Activated CD8-positive, alpha-beta memory T cell treated with anti-CD3 and anti-CD28 coated beads for 4 hours (primary cell): ENCODE measurements at regions not wholly inside any gene's neighbourhood (a gene's known extent, or its start where the extent isn't known, plus 50 kb on each side); places are given as distances from the start of the nearest gene placed in this dataset.
"Not testable (repeated sequence)": the region's sequence is repeated elsewhere in the genome, so short reads cannot be mapped to it uniquely, and the experiment has no call there.

Source experiments
- DNase-seq, 2 donors: peaks; one replicate each; pipeline ENCODE4 v3.0.0-alpha.2; 2020; ENCODE audit warnings: low read depth in 2 of 2

DNA sequence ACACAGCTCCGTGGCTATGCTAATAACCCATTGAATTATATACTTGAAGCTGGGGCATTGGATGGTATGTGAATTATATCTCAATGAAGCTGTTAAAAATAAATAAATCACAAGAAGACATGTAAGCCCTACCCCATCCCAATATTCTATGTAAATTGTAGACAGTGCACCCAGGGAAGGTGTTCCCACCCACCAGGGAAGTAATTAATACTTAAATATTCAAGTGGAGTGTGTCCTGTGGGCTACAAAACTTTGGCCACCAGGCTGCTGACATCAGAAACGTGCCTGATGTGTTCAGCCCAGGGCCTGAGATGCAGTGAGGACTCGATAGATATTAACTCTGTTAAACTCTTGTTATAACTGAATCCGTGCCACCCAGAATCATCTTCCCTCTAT, 240.4 kb upstream of the RREB1 start:
- DNase-seq: no peak

DNA sequence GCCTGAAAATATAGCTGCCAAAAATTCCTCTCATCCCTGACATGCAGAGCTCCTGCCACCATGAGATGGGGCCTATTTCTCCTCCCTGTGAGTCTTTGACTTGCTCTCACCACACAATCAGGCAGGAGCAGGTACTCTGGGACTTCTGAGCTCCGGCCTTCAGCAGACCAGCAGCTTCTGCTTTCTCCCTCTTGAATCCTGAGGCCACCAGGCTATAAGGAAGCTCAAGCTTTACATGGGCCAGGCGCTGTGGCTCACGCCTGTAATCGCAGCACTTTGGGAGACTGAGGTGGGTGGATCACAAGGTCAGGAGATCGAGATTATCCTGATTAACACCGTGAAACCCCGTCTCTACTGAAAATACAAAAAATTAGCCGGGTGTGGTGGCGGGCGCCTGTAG, 238.7 kb upstream of the RREB1 start:
- DNase-seq: no peak

DNA sequence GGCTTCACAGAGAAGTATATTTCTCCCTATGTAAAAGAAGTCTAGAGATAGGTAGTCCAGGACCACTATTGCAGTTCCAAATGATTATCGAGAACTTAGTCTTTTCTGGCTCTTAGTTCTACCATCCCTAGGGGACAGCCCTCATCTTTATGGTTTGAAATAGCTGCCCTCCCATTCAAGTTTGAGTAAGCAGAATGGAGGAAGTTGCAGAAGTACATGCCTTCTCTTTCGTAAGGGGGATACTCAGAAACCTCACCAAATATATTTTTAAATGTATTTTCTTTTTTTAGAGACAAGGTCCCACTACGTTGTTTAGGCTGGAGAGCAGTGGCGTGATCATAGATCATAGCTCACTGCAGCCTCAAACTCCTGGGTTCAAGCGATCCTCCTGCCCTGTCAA, 236.8 kb upstream of the RREB1 start:
- DNase-seq: no peak

DNA sequence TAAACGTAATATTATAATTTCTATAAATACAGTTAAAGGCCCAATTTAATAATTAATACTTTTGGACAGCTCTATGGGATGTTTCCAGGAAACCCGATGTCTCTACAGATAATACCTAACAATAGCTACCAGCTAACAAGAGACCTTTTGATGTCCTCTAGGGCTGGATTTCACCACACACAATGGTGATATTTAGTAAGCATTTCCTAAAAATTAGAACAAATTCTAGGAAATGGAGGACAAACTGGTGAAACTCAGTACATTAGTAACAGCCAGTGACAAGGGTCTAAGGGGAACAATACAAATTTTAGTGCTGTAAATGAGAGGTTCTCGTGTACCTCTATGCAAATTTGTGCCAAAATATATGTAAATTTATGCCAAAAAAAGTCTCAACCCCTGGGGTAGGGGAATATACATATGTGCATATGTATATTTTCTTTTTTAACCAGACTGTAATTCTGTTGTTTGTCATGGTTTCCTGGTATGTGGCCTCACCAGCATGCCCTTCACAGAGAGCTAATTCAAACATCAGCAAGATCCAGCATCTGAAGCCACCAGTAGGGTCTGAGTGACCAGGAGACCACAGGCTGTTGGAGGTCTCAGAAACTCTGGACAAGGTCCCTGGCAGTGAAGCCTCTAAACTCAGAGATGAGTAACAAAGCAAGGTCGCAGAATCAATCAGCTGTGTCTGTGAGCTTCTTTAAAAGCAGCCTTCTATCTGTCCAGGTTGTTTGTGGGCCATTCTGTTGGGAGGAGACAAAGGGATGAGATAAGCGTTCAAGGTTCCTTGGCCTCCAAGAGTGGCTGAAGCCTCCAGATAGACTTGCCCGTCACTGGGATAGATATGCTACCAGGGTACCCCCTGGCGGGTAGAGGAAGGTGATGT, 235.1 kb upstream of the RREB1 start:
- no peak for DNase-seq

DNA sequence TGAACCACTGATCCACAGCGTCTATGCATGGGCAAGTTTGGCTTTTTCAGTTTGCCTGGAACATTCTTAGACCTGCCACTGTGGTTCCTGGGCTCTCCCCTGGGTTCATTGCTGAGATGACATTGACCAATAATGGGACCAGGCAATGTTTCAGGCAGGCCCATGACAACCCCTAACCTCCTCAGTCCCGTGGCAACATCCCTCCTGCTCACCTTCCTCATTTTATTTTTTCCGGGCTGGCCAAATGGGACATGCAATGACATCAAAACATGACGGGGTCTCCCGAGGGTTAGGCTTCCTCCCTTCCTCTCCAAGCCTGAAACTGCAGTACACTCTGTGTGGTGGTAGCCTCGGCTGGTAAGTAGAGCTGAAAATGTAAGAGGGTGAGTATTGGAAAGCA, 234.0 kb upstream of the RREB1 start:
- no peak for DNase-seq

DNA sequence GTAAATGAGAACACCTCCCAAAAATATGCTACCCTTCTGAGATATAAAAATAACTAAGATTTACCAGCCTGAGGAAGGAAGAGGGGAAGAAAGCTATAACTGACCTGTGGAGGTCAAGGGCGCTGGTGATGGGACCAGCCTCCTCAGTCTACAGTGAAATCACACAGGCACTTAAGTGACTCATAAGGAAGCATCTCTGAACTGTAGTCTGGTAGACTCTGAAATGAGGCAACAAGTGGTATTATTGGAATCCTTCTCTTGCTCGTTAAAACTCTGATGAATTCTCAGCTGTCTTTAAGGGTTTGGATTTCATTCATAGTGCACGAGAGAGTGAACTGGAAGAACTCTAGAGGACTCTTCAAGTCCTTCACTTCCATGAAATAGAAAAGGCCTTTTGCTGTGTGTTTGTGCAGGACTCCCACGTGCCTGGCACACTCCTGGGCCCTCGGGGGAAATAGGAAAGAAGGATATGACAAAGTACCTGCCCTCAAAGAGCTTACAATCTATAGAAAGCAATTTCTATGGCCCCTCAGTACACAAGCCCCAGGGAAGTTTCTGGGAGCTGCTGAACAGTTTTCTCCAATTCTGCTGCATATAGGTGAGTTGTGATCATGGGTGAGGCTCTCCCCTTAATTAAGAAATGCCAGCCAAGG, 231.8 kb upstream of the RREB1 start:
- no peak for DNase-seq

DNA sequence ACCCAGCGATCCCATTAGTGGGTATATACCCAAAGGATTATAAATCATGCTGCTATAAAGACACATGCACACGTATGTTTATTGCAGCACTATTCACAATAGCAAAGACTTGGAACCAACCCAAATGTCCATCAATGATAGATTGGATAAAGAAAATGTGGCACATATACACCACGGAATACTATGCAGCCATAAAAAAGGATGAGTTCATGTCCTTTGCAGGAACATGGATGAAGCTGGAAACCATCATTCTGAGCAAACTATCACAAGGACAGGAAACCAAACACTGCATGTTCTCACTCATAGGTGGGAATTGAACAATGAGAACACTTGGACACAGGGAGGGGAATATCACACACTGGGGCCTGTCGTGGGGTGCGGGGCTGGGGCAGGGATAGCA, 230.0 kb upstream of the RREB1 start:
- DNase-seq: not testable (repeated sequence)

DNA sequence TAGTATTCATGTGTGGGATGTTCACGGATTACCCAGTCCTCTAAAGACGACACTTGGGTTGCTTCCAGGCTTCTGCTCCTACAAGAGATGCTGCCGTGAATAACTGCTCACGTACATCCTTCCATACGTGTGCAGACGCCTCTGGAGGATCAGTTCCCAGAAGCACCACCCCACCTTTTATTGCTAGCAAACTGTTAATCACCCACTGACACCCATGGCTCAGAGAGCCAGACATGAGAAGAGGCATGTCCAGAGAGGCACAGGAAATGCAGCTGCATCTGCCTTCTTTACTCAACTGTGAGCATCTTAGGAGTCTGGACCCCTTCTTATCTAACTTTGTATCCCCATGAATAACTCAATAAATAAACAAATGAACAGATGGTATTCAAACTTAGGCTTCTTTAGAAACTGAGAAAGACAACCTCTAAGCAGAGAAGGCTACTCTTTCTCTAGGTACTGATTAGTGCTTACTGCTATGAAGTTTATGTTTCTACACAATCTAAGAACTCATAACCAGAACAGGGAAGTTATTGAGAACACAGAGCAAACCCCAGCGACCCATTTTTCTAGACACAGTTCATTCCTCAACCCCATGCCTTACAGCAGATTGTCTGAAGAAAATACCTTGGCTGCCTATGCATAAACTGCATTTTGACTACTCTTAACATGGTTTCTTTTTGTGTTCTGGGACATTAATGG, 228.7 kb upstream of the RREB1 start:
- no peak for DNase-seq

DNA sequence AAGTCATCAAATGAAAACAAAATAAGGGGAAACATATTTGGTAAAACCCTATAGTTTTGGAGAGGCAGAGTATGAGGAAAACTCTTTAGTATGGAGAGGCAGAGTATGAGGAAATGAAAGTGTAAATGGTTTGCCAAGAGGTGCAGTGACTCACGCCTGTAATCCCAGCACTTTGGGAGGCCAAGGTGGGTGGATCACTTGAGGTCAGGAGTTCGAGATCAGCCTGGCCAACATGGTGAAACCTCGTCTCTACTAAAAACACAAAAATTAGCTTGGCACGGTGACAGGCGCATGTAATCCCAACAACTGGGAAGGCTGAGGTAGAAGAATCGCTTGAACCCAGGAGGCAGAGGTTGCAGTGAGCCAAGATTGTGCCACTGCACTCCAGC, 228.2 kb upstream of the RREB1 start:
- DNase-seq: not testable (repeated sequence)

DNA sequence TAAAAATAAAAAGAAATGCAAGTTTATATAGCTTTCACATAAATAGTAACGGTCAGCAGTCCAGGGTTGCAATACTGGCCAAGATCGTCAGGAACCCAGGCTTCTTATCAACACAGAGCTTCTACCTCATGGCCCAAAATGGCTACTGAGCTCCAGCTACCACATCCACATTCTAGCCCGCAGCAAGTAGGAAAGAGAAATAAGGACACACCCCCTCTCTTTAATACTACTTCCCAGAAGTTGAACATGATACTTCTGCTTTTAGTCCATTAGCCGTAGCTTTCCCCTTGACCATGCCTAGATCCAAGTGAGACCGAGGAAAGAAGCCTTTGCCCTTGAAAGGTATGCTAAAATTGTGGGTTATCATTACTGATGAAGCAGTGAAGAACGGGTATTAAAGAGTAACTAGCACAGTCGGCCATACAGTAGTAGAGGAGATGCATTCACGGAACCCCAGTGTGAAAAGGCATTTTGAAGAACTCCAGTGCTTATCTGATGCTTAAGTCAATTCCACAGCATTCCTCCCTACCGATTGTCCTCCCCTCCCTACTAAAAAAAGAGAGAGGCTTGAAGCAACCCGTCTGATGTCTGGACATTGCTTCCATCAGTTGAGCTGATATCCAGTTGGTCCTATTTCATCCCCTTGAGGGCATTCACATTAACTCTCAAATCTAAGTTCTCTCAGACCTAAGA, 226.9 kb upstream of the RREB1 start:
- DNase-seq: no peak

DNA sequence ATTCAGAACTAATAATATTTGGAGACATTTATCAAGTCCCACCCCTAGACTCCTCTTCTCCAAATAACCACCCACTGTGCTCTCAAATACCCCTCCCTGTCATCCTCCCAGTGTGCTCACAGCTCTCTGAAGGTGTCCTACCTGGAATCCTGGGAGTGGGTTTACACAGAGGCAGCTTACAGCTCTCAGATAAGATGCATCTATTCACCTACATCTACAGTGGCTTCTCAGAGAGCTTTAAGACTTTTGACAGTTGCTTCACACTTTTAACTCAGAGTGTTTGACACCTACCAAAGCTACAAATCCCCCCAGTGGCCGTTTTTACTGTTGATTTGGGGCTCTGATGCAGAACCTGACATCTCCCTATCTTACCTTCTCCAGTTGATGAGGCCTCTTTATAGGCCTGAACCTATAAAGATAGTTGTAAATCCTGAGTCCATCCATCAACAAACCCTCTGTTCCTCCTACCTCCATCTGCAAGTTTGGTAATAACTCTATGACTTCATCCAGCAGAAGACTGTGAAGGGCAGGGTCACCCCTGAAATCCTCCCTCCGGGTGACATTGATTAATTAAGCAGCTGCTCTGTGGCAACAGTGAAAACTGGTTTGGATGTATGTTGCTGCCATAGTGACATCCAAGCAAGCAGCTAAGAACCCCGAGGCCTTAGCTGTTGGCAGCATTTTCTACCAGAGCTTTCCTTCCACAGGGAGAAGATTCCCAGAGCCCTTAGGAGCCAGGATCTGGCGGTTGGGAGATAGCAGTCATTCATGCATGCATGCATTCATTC, 226.1 kb upstream of the RREB1 start:
- no peak for DNase-seq

DNA sequence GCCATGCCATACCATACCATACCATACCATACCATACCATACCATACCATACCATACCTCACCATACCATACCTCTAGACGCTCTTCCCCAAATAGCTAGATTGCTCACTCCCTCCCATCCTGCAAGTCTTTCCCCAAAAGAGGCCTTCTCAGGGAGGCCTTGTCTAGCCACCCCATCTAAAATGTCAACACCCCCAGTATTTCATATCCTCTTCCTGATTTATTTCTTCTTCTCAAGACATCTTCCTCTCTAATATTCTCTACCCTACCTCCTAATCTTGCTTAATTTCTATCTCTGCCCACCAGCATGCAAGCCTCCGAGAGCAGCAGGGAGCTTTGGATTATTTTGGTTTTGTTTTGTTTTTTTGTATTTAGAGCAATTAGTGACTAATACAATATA, 225.2 kb upstream of the RREB1 start:
- no peak for DNase-seq

DNA sequence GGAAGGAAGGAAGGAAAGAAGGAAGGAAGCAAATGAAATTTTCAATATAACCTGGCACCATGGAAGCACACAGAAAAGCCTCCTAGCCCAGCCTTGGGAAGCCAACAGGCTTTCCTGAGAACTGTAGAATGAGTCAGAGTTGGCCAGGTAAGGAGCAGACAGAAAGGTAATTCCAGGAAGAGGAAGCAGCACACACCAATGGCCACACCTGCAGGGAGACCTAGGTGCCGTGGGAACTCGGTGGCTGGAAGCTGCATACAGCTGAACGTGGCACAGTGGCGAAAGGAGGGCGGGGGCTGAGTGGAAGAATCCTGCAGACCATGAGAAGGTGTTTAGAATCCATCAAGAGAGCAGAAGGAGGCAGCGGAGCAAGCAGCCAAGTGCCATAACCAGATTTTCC, 224.8 kb upstream of the RREB1 start:
- no peak for DNase-seq

DNA sequence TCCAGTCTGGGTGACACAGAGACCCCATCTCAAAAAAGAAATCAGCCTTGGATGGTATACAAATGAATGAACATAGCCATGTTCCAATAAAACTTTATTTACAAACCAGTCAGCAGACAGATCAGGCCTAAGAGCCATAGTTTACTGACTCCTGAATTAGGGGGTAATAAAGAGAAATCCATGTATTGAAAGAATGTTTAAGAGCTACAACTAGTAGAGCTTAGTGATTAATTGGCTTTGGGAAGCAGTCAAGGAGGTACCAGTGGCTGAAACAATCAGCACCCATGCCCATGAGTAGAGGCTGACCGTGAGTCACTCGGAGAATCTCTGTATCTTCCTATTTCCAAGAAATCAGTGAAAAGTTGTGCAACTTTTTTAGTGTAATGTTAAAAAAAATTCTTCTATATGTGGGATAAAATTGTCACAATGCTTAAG, 223.6 kb upstream of the RREB1 start:
- DNase-seq: no peak

DNA sequence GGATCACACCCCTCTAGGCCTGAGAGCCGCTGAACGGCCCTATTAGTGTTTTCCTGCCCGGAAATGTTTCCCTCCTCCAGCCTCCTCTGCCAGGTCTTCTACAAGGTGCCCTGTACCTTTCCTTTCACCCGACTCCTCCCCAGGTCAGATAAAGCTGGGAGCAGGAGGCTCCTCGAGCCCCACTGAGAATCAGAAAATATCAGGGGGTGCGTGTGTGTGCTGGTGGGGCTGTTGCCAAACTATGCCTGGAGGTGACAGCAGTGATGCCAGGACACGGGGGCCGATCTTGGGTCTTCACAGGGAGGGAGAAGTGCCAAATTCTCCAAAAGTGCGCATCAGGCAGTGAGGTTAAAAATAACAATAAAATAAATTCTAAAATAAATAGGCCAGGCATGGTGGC, 222.8 kb upstream of the RREB1 start:
- no peak for DNase-seq

DNA sequence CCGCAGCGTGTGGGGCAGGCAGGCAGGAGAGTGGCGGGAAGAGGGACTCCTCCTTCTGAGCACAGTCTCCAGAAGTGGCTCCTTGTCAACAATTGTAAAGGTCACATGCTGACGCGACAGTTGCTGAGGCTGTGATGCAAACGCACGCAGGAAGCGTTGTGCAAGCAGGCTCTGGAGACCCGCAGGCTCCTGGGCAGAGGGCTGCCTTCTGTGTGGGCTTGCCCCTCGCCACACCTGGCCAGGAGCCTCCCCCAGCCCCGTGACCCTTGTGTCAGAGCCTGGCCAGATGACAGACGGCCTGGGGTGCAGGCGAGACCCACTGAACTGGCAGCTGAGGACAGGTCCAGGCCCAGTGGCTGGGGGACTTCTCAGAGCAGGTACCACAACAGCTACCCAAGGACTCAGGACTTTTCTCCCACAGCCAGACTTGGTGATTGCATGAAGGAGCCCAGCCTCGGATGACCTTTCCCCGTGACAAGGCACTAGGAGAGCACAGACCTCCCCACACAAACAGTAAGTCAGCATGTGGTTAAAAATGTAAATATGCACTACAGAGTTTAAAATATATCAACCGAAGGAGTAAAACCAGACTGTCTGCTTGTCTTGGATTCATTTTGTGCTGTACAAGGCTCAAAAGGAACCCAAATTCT, 222.1 kb upstream of the RREB1 start:
- DNase-seq: no peak

DNA sequence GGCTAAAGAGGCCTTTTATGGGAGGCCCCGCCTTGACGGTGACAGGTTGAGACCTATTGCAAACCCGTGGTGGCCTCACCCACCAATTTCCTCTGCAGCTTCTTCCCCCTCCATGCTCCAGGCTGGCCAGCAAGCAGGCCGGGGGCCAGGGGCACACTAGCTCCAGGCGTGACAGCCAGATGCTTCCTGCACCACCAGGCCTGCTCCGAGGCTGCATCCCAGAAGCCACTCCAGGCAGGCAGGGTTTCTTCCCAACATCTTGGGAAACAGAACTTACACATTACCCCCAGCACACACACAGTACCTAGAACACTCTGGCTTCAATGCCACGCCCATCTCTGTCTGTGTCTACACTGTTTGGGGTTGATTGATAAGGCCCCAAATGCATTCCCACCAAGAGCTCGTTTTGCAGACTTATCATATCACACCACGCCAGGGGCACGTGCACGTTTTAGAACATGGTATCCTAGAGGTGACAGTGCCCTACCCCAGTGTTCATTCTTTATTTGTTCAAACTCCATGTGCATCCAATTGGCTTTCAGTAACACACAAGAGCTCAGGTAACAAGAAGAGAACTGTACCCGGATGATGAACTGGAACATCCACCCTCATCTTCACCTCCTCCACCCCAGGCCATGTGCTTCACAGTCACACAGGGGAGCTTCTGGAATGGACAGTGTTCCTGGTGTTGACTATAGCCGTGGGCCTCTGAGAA, 221.4 kb upstream of the RREB1 start:
- DNase-seq: no peak

DNA sequence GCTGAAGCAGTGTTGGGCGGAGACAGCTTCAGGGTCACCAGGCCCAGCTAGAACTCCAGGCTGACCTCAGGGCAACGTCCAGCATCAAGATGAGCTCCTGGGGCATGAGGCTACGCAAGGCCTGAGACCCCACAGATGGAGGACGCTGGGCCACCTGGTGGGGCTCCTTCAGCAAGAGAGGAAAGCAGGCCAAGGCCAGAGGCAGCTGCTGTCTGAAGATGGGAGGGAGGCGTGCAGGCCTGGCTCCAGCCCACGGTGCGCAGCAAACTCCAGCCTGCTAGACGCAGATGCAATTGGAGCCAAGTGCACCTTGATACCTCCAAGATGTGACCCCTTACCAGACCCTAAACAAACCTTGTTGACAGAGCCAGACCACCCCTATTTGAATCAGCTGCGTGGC, 220.9 kb upstream of the RREB1 start:
- DNase-seq: no peak

DNA sequence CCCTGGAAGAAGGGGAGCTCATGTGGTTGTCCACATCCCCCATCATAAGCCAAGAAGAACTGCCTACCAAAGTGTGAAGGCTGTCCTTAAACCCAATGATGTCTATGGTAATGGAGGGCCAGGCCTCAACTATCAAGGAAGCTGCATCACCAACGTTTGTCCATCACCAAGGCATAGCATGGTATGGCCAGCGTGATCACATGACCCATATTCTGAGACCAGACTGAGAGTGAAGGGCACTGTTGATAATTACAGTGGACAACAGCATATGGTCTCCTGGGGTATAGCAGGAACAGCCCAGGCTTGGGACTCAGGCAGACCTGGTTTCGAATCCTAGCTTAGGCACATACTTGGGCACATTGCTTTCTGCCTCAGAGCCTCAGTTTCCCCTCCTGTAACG, 218.2 kb upstream of the RREB1 start:
- DNase-seq: no peak

DNA sequence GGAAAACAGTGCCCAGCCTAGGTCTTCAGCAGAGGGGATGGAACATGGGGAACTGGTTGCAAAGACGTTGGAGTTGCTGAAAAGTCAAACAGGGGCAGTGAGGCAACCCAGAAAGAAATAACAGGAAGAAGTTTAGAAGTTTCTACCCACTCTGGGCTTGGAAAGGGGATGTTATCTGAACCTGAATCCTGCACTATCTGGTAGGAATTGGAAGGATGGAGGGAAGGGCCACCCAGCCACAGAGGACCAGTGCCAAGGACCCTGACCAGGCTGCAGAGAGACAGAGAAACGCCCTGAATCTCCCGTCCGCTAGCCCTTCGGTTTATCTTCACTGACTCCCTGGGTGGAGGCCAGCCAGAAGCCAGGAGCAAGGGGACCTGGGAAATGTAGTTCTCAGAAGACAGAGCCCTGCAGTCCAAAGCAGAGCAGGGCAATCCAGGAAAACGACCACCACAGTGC, 217.3 kb upstream of the RREB1 start:
- DNase-seq: no peak
